NCI-H345 treated with DMSO at 0.1 percent for 48 hours (cell line): ENCODE measurements at regions not wholly inside any gene's neighbourhood (a gene's known extent, or its start where the extent isn't known, plus 50 kb on each side); places are given as distances from the start of the nearest gene placed in this dataset.

Experiments
- DNase-seq: peaks from one replicate; lab custom pipeline; 2025; ENCODE audit not compliant: unreplicated experiment; lab: John Stamatoyannopoulos, UW

DNA sequence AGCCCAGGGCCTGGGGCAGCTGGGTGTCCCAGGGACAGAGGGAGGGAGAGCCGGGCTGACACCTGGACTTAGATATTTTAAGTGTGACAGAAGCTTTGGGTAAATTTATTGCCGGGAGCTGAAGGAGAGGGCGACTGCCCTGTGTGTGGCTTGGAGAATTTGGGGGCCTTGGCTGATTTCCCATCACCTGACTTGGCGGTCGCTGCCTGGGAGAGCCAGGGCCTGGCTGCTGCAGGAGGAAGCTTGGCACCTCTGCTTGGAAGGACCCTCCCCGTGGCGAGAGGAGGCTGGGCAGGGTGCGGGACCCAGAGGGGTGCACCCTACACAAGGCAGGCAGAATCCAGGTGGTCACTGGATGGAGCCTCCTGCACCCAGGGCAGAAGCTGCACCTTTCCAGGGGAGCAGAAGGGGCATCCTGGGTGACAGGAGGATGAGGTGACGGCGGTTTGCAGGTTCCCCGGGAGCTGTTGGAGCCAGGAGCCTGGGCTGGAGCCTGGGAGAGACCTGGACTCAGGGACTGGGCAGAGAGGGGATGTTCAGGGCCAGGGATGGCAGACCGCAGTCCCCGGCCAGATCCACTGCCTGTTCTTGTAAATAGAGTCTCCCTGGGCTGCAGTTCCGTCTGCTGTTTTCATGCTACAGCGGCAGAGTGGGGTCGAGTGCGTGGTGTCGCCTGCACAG lies 72.0 kb downstream of the RGS12 start:
- no peak for DNase-seq

DNA sequence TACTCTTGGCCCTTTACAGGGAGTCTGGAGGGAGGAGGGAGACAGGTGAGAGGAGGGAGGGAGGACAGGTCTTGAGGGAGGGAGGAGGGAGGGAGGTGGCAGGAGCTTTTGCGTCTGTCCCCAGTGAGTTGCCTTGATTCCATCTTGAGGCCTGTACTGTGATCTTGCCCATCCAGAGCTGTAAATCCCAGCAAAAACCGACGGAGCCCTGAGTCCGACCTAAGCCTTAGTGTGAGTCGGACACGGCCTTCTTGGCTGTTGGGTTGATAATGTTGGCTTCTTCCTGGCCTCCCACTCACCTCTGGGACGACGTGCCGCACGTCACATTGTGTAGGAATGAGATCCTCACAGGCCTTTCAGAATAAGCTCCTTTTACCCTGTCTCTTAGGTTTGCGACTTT lies 72.5 kb downstream of the RGS12 start:
- DNase-seq: no peak

DNA sequence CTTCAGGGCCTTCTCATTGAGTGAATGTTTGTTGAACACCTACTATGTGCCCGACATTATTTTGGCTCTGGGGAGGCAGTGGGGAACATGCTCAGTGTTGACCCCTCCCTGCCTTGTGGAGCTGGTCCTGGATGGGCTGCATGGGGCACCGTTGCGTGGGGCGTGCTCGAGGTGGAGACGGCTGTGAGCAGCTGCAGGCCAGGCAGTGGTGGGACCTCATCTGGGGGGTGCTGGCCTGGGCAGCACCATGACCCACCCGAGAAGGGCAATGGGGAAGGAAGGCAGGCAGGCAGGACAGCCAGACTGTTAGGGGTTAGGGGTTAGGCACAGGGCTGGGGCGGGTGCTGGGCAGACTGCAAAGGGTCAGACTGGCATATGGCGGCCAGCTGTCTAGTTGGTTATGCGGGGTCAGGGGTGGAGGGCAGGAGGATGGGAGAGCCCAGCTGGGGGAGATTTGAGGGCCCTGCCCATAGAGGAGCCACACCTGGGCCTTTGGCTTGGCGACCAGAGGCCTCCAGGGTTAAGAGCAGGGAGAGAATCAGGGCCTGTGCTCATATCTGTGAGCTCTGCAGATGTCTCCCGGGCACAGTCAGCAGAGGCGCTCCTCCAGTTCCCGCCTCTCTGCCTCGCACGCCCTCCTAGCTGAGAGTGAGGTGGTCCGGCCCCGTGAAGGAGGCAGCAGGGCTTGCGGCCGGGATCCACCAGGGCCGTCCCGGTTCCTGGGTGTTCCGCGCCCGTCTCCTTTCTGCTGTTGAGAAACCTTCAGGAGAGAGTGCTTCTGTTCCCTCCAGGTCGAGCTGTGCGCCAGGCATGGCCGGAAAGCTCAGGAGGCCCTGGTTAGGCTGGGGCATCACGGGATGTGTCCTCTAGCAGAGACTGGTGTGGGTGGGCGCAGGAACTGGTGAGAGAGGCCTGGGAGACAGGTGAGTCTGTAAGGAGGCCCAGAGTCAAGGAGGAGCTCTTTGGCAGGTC lies 73.3 kb downstream of the RGS12 start:
- DNase-seq: no peak

DNA sequence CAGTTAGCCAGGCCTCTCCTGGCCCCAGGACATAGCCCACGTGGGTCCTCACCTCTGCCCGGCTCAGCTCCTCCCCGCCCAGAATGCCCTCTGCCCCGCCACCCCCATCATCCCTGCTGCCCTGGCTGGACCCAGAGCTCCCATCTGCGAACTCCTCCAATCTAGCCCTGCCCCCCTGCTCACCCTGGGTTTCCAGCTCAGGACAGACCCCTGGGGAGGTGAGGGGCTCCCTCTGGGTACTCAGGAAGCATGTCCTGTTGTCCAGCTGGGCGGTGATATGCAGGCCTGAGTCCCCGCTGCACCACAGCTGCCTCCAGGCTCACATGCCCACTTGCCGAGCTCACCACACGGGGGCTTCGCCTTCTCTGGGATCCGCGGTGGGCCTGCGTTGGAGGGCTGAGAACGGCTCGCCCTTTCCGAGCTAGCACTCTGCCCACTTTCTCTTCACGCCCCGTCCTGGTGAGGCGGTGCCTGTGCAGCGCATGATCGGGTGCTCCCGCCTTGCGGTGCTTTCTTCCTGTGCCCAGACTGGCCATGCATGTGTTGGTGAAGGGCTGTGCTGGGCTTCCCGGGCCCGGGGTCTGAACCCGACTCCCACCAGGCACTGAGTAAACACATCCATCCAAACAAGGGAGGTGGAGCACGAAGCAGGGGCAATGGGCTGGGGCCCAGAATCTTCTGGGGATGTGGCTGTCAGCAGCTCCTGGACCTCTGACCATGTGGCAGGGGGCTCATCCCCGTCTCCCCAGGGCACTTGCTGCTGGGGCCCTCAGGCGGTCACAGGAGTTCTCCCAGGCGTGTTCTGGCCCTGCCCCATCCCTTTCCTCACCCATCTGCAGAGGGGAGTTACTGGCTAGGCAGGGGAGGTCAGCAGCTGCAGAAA lies 74.3 kb downstream of the RGS12 start:
- DNase-seq: no peak

DNA sequence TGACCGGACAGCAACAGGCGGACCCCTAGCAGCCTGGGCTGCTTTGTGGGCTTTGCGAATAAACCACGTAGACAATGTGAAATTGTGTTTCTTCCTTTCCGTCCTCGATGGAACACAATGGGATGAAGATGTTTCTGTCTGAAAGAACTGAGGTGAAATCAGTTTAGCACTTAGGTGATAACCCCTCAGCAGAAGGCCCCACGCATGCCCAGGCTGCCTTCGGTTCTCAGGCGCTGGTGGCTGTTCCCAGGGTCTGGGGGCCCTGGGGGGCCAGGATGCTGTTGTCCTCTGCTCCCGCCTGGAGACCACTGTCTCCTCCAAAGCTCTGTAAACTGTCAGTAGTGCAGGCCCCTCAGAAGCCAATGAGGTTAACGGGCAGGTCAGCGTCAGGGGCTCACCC lies 73.9 kb upstream of the HGFAC start:
- no peak for DNase-seq

DNA sequence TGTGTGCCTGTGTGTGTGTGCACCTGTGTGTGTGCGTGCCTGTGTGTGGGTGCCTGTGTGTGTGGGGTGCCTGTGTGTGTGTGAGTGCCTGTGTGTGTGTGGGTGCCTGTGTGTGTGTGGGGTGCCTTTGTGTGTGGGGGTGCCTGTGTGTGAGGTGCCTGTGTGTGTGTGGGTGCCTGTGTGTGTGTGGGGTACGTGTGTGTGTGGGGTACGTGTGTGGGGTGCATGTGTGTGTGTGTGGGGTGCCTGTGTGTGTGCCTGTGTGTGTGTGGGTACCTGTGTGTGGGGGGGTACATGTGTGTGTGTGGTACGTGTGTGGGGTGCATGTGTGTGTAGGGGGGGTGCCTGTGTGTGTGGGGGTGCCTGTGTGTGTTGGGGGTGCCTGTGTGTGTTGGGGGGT lies 73.4 kb upstream of the HGFAC start:
- no peak for DNase-seq

DNA sequence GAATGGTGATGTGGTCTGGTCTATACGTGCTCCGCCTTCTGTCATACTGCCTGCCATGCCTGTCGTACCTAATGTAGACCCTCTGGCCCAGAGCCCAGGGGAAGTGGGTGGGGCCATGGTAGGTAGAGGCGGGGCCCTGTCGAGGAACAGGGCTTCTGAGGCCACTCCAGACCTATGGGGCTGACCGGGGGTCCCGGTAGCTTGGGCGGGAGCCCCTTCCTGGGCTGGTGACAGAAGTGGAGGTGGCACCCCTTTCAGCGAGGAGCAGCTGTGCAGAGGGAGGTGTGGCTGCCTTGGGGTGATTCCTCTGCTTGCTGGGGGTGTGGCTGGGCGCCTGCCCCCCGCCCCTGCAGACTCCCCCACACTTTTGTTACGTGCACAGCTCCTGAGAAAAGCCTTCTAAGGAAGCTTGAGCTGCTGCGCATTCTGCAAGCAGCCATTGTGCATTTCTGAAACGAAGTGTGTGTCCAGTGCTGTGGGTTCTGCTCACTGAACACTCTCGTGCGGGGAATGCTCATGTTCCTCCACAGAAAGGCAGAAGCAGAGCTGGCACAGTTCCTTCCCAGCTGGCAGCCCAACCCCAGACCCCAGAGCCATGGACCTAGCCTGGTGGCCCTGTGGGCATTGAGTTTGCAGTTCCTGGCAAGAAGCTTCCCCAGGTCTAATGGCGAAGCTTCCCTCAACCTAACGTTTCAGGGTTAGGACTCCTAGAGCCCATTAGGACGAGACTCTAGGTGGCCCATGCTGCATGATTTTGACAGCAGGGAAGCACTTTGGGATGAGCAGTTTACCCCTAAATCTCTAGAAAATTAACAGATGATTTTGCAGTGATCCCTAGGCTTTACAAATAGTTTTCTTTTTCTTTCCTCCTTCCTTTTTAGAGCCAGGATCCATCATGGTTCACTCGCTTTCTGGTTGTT lies 72.7 kb upstream of the HGFAC start:
- DNase-seq: no peak

DNA sequence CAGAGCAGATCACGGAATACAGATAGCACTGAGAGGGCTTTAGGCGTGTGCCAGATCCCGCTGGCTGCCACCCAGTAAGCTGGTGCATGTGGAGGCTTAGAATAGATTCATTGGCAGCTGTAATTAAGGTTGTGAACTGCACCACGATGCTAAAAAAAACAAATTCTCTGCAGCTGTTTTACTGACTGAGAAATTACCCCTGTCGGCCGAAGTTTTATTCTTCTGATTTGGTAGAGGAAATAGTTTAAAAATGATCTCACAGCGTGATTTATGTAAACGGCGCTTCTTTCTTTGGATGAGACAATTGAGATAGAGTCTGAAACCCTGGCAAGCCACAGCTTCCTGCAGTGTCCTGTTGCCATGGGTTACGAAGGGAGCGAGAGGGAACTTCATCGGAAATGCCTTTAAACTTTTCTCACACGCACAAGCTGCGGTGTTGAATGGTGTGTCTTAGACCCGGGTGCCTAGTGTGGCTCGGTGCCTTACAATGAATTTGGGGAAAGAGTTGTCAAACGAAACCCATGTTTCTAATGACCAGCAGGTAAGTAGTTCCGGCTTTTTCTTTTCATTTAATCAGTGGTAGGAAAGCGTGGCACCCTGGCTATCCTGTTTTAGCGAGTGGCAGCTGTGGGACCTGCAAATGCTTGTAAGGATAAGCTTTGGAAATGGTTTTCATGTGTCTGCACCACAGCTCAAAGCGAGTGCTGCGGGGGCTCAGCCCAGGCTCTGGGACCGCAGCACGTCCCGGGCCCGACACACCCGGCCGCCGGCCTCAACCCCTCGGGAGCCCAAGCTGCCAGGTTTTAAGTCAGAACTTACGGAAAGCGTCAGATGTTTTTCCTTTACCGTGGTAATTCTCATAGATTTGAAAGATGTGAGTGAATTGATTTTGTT lies 71.7 kb upstream of the HGFAC start:
- no peak for DNase-seq

DNA sequence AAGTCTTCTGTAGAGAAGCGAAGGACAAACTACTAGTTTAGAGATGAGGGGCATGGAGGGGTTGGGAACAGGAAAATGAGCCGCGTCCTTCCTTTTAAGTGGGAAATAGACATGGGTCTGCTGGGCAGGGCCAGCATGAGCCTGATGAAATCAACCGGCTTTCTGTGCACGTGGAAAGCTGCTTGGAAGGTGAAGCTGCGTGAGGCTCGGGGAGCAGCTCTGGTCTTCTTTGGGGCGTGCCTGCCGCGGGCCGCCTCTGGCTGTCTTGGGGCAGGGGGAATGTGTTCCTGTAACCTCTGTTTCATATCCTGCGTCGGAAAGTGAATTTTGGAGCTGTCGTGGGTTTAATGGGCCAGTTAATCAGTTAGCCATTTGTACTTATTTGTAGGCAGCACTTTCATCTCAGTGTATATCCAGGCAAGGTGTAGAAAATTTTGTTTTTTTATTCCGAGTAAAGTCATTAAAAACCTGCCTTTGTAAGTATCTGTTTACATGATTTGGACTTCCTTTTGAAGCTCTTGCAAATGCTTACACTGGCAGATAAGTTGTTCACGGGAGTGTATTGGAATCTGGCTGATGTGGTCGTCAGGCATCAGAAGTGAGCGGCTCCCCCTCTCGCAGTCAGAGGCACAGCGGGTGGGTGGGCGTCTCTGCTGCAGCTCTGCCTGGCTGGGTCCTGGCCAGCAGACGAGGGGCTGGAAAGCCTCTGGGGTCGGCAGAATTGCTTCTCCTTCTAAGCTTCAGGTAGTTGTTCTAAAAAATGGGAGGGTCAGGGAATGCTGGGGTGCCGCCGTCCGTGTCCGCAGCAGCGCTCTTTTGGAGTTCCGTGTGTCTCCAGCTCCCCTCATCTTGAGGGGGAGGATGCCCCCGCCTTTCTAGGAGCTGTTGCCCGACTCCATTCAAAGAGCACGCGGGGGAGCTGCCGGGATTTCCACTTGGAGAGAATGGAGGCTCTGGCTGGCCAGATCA lies 70.5 kb upstream of the HGFAC start:
- no peak for DNase-seq

DNA sequence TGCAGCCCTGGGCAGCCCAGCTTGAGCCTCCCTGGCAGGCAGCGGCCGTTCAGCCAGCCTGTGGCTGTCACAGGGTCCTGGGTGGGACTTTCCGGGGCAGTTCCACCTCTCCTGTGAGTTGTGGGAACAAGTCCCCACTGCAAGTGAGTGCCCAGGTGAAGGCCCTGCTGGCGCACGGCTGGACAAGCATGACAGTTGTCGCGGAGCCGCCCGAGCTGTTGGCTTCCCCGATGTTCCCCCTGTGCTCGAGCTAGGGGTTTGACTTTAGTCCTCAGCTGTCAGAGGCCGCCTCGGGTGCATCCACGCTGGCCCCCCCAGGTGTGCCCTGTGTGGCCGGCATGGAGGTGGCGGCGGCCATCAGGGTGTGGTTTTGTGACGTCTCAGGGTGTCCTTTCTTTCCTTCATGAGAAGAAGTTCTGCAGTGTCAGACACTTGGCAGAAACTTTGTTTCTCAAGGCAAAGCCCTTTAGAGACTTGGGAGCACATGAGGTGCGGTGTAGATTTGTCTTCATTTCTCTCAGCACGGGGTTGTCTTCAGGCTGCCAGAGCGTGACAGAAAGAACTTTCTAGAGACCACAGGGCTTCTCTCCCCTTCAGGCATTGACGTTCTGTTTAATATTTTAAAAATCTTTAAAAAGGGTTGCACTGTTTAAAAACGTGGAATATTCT lies 69.4 kb upstream of the HGFAC start:
- DNase-seq: no peak

DNA sequence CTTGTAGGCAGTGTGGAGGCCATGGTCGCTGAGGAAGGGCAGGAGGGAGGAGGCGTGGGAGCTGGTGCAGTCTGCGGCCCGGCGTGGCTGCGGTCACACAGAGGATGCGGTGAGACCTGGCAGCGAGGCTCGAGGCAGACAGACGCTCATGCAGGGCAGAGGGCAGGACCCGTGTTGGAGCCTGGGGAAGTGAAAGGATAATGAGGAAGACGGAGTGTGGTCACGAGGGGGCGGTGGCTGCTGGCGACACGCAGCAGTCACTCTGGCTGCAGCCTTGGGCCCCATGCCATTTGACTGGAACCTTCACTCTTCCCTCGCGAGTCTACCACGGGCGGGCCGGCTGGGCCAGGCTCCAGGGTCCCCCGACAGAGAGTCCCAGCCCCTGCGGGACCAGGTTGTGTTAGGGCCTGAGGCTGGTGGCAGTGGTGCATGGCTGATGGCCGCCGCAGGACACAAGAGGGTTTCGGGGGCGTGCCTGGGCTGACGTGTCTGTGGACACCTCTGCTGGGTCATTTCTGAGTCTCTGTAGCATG lies 68.8 kb upstream of the HGFAC start:
- no peak for DNase-seq

DNA sequence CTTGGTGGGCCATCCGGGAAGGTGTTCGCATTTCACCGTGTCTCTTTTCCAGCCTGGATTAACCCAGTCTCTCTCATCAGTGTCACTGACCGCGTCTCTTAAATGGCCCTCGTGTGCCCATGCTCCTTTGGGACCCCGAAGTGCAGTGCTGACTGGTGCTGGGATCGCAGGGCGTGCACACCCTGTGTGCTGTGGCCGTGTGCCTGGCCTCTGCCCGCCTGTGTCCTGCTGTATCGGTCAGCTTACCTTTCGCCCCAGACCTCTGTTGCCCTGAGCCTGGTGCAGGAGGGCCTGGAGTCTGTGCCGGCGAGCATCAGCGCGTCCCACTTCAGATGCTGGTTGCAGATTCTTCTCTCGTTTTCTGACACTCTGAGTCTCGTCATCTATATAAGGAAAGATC lies 68.3 kb upstream of the HGFAC start:
- no peak for DNase-seq

DNA sequence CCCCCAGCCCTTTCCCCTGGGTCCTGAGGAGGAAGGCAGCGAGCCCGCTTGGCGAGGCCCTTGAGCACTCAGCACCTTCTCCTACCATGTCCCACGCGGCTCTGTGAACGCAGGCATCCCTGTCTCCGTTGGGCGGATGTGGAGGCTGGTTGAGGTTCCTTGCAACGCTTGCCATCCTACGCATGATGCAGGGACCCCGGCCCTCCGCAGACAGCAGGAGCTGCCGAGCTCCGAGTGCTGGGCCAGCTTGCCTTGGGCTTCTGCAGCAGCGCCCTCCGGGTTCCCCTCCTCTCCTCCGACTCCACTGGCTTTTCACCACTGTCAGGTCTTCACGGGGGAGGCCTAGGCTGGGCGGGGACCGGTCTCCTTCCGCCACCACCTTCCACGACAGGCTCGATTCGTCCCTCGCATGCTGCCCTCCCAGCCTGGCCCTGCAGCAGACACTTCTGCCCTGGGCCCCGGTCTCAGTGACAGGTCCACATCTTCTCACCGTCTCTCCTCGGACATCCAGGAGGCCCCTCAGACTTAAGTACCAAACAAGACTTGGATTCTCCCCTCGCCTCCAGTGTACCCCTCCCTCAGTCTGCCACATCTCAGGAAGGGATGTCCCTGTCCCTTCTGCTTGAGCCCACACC lies 67.6 kb upstream of the HGFAC start:
- no peak for DNase-seq

DNA sequence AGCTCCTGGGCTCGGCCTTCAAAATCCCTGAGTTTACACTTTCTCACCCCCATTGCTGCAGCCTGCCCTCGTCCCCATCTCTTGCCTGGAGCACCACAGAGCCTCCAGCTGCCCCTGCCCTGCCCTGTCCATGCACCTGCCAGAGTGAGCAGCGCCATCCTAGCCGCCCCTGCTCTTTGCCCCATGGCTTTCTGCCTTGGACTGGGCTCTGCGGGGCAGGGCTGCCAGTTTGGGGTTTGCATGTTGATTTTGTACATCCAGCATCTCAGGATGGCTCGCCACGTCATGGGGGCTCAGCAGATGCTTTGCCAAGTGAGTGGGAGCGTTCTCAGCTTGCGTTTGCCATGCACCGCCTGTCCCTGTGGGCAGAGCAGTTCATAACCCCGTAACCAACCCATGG lies 67.1 kb upstream of the HGFAC start:
- no peak for DNase-seq

DNA sequence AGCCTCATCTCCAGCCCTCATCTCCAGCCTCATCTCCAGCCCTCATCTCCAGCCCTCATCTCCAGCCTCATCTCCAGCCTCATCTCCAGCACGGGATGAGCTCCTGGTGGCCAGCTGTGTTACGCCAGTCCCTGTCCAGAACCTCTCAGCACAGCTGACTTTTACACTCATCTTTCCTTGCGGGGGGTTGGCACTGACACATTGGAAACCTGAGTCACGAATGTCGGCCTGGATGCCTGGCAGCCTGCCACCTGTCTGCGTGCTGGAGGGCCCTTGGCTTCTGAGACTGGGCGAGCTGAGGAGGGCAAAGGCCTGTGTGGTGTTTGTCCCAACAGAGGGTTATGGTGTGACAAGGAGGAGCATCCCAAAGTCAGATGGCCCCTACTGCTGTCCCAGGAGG lies 66.1 kb upstream of the HGFAC start:
- peak; percentile 23 for DNase-seq

DNA sequence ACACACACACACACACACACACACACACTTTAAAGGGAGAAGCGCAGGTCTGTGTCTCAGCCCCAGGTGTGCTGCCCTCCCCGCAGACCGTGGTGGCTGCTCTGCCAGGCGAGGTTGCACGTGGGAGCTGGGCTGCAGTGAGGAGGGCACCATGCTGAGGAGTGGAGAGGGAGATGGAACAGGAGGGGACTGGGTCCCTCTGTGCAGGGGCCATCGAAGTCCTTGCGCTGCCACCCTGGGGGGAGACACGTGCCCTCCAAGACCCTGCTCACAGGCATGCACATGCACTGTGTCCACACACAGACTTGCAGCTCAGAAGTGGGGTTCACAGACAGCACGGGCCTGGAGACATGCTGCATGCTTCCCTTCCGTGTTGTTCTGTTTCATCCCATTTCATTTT lies 65.5 kb upstream of the HGFAC start:
- no peak for DNase-seq

DNA sequence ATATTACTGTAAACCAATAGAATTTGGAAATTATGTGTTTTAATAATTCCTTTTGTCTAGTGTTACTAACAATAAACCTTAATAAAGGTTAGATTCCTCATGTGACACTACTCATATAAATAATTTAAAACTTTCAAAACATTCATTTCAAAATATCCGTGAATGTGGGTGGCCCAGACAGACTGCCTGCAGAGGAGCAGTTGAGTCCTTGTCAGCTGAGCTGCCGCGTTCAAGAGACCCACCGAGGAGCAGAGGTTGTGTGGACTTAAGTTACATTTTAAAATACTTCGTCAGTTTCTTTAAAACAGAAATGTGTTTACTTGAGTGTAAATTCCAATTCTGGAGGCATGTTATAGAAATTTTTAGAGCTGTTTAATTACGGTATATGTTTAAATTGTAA lies 64.2 kb upstream of the HGFAC start:
- DNase-seq: no peak
